K562 (cell line): ENCODE measurements at regions not wholly inside any gene's neighbourhood (a gene's known extent, or its start where the extent isn't known, plus 50 kb on each side); places are given as distances from the start of the nearest gene placed in this dataset.

Experiments
- ATAC-seq: fragments of 200-7000 bp; cut with Tn5 transposase; 3 replicates; pipeline ENCODE4 v1.9.1; 2020; ENCODE audit warnings: moderate library complexity
- BruUV-seq: library from RNA; stranded (reverse); fragments of 400-500 nt; replicated peaks from 2 replicates; lab custom pipeline; 2021; lab: Mats Ljungman, UMichigan
- CTCF ChIA-PET: fragments of 300-600 bp; formaldehyde crosslinking; extraction: SDS; loops from one replicate; lab custom pipeline; 2021; ENCODE audit warnings: low intra/inter-chr PET ratio; lab: Yijun Ruan, JAX
- POLR2A ChIA-PET: fragments of 300-600, 350-650 bp; sonication (Branson Sonifier 250); formaldehyde crosslinking; extraction: SDS; loops from one replicate; lab custom pipeline; 2021; ENCODE audit warnings: antibody characterized with exemption, inconsistent platforms; lab: Yijun Ruan, JAX
- DNase-seq, 4 experiments: peaks; one replicate each; pipeline versions ENCODE4 v3.0.0 to v3.0.0-alpha.2; 2011 to 2018; ENCODE audit warnings: low spot score in 3 of 4, mixed read lengths in 3 of 4; ENCODE audit errors: extremely low read depth in 1 of 4
- FAIRE-seq: peaks from 2 replicates; lab custom pipeline; 2011; peaks lifted over from hg19 to GRCh38; lab: Jason Lieb, UNC
- H2AFZ ChIP-seq: 2 replicates; pipeline ENCODE4 v1.6.0; 2011; ENCODE audit warnings: low read depth, low read length, control low read depth, inconsistent platforms
- H3K27ac ChIP-seq: fragments of 200-600 bp; 3 replicates; pipeline ENCODE4 v1.8.0; 2011; ENCODE audit warnings: low read depth, mild to moderate bottlenecking, control low read depth, inconsistent platforms, low read length, moderate library complexity, mixed read lengths; ENCODE audit errors: extremely low read depth
- H3K27me3 ChIP-seq, 2 experiments: fragments of 300-600 bp in 1 of 2; 2 replicates in 1 of 2; 3 replicates in 1 of 2; pipeline versions ENCODE4 v1.6.0 to v1.8.0; 2011; ENCODE audit warnings: inconsistent platforms in 2 of 2, low read length in 2 of 2, mild to moderate bottlenecking in 1 of 2, mixed read lengths in 1 of 2, moderate library complexity in 1 of 2; ENCODE audit not compliant: control insufficient read depth in 2 of 2, insufficient read depth in 2 of 2
- H3K36me3 ChIP-seq: fragments of 300-600 bp; 3 replicates; pipeline ENCODE4 v1.8.0; 2011; ENCODE audit warnings: mild to moderate bottlenecking, low read length, inconsistent platforms; ENCODE audit not compliant: control insufficient read depth, insufficient read depth
- H3K4me1 ChIP-seq, 2 experiments: fragments of 200-600 bp in 1 of 2; replicated peaks in 1 of 2; 2 replicates in 1 of 2; 3 replicates in 1 of 2; pipeline versions ENCODE4 v1.5.1 to v1.8.0; 2011; ENCODE audit warnings: inconsistent platforms in 2 of 2, low read length in 2 of 2, mild to moderate bottlenecking in 1 of 2, mixed read lengths in 1 of 2, moderate library complexity in 1 of 2; ENCODE audit not compliant: control insufficient read depth in 2 of 2, insufficient read depth in 2 of 2
- H3K4me2 ChIP-seq: 2 replicates; pipeline ENCODE4 v1.6.1; 2011; ENCODE audit warnings: low read length, control low read depth, inconsistent platforms, mixed read lengths; ENCODE audit not compliant: insufficient read depth
- H3K4me3 ChIP-seq: fragments of 200-600 bp; sonication (generic), shearing (Covaris generic); 2 replicates; pipeline ENCODE4 v1.5.1; 2016; ENCODE audit warnings: control low read depth, inconsistent platforms
- H3K79me2 ChIP-seq: fragments of 200-600 bp; 3 replicates; pipeline ENCODE4 v1.8.0; 2011; ENCODE audit warnings: low read length, inconsistent platforms; ENCODE audit not compliant: control insufficient read depth, insufficient read depth
- H3K9ac ChIP-seq, 2 experiments: 2 replicates each; pipeline versions ENCODE4 v1.6.0 to v1.6.1; 2011; ENCODE audit warnings: low read depth in 2 of 2, low read length in 2 of 2, control low read depth in 1 of 2, inconsistent platforms in 1 of 2, mild to moderate bottlenecking in 1 of 2, mixed read lengths in 1 of 2; ENCODE audit not compliant: insufficient read depth in 1 of 2
- H3K9me1 ChIP-seq: one replicate; pipeline ENCODE4 v1.6.0; 2011; ENCODE audit warnings: inconsistent platforms, mild to moderate bottlenecking, low read length, moderate library complexity; ENCODE audit not compliant: control insufficient read depth, insufficient read depth
- H3K9me3 ChIP-seq: replicated peaks from 2 replicates; pipeline ENCODE4 v1.5.1; 2011; ENCODE audit warnings: low read depth, low read length, inconsistent platforms; ENCODE audit not compliant: control insufficient read depth, insufficient read depth
- H4K20me1 ChIP-seq: replicated peaks from 2 replicates; pipeline ENCODE4 v1.6.1; 2011; ENCODE audit warnings: low read length, inconsistent platforms, mixed read lengths; ENCODE audit not compliant: control insufficient read depth, insufficient read depth
- ASH1L ChIP-seq: fragments of 450-650 bp; IDR thresholded peaks from 2 replicates; pipeline ENCODE4 v1.6.1; 2018; ENCODE audit warnings: borderline replicate concordance, mild to moderate bottlenecking, low read depth; ENCODE audit not compliant: partially characterized antibody
- ESRRB ChIP-seq: fragments of 250-450 bp; sonication (Bioruptor Pico); IDR thresholded peaks from 2 replicates; pipeline ENCODE4 v1.5.0; 2020; ENCODE audit warnings: mild to moderate bottlenecking, moderate library complexity, borderline replicate concordance
- GTF2E2 ChIP-seq: fragments of 200-800 bp; sonication (Bioruptor generic); IDR thresholded peaks from 2 replicates; pipeline ENCODE4 v1.6.1; 2016; ENCODE audit warnings: missing genetic modification characterization, missing compliant biosample characterization
- PCBP2 ChIP-seq: fragments of 200-400 bp; formaldehyde crosslinking; IDR thresholded peaks from 2 replicates; pipeline ENCODE4 v1.6.1; 2018; ENCODE audit warnings: low read length, low read depth, mild to moderate bottlenecking, moderate library complexity; ENCODE audit not compliant: poor library complexity, severe bottlenecking
- ZBTB8A ChIP-seq: fragments of 450-650 bp; IDR thresholded peaks from 2 replicates; pipeline ENCODE4 v1.6.1; 2018; ENCODE audit warnings: mild to moderate bottlenecking, moderate library complexity; ENCODE audit not compliant: partially characterized antibody
- ZNF124 ChIP-seq: sonication (generic); formaldehyde crosslinking; IDR thresholded peaks from 2 replicates; pipeline ENCODE4 v1.8.1; 2022; ENCODE audit warnings: missing genetic modification reagents
- WGBS: fragments of 100-300 bp; shearing (Covaris generic); methylation state at CpG from one replicate; pipeline ENCODE4 v1.1.6; 2016; ENCODE audit warnings: low coverage, mixed read lengths; ENCODE audit not compliant: insufficient coverage; ENCODE audit errors: missing lambda C conversion rate; 5-methylcytosine and 5-hydroxymethylcytosine counted together
- in situ Hi-C: fragments of 300-500 bp; cut with MboI; formaldehyde crosslinking; loops from 4 replicates; pipeline ENCODE4 v1.15.0; 2018; ENCODE audit warnings: inconsistent platforms, mixed read lengths
- intact Hi-C: fragments of 100-400 bp; cut with micrococcal nuclease; formaldehyde crosslinking; loops from 2 replicates; pipeline ENCODE4 v1.14.2; 2022
- TF ChIP-seq, protein P1 (sequence below): fragments of 250-450 bp; sonication (Bioruptor Pico); IDR thresholded peaks from 2 replicates; pipeline ENCODE4 v1.6.1; 2021; ENCODE audit warnings: mild to moderate bottlenecking

DNA sequence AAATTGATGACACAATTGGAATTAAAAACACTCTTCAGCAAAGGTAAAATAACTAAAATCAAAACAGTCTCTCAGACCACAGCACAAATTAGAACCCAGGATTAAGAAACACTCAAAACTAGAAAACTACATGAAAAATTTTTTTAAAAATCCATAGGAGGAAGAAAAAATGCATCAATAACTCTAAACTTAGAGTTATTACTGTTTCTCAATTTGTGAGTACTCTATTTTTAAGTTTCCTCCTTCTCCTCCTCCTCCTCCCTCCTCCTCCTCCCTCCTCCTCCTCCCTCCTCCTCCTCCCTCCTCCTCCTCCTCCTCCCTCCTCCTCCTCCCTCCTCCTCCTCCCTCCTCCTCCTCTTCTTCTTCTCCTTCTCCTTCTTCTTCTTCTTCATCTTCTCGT, 1395.7 kb downstream of the STIM2 start:
- ATAC-seq: no peak
- no peak overlapping the region for H3K9ac ChIP-seq
- POLR2A ChIA-PET: no interaction called here

DNA sequence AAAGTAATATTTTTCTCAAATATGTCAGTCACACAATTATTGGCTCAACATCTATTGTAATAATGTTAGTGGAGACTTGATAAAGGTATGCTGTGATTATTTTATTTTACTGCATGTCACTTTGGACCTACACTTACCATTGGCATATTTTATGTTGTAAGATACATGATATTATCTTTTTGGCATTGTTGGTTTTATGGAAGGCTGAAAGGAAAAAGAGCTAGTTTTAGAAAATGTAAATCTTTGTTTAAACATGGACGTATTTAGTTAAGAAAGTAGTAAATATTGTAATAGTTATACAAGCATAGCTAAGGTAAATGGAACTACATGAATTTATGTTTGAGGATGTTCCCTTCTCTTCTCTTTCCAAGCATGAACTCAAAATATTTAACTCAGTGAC, 1399.3 kb downstream of the STIM2 start:
- POLR2A ChIA-PET: no interaction called here
- in situ Hi-C loops: no loop called here
- no TSS peak for BruUV-seq

More for the DNA sequence above, 1395.7 kb downstream of the STIM2 start:
- Histone ChIP-seq H3K79me2 (no peaks in the 10 kb centered on the region), H3K9me1 (no peaks in the 10 kb centered on the region), H3K4me2 (no peak overlapping the region), H2AFZ (no peak overlapping the region), H3K27me3 (no peaks in the 10 kb centered on the region), H3K9me3 (no peaks in the 10 kb centered on the region), H3K36me3 (no peaks in the 10 kb centered on the region), H3K4me1 (no peaks in the 10 kb centered on the region), H4K20me1 (no peaks in the 10 kb centered on the region), H3K4me3 (no peak overlapping the region), H3K27ac (no peak overlapping the region)
- intact Hi-C loops: no loop called here
- no CpG with 5 or more reads among the region's 1 CpG for whole genome bisulfite sequencing
- CTCF ChIA-PET: no interaction called here
- TF ChIP-seq PCBP2 (peak; percentile 84), ASH1L (no peak)
- no TSS peak for BruUV-seq
- no peak for FAIRE-seq
- DNase-seq: no peak
- in situ Hi-C loops: no loop called here

More for the DNA sequence above, 1399.3 kb downstream of the STIM2 start:
- ATAC-seq (no peak), DNase-seq (no peak), FAIRE-seq (no peak)
- Histone ChIP-seq H3K4me3 (no peak overlapping the region), H3K4me1 (no peaks in the 10 kb centered on the region), H3K27me3 (no peaks in the 10 kb centered on the region), H3K27ac (no peak overlapping the region), H3K36me3 (no peaks in the 10 kb centered on the region), H3K4me2 (no peak overlapping the region), H3K9me1 (no peaks in the 10 kb centered on the region), H4K20me1 (no peaks in the 10 kb centered on the region), H3K9ac (no peak overlapping the region), H2AFZ (no peak overlapping the region), H3K9me3 (no peaks in the 10 kb centered on the region; the same call in 1 of the 2 replicates), H3K79me2 (no peaks in the 10 kb centered on the region)
- intact Hi-C loops: no loop called here
- 0% methylated on average over 1 of the region's 1 CpG for WGBS
- TF ChIP-seq, protein P1, sequence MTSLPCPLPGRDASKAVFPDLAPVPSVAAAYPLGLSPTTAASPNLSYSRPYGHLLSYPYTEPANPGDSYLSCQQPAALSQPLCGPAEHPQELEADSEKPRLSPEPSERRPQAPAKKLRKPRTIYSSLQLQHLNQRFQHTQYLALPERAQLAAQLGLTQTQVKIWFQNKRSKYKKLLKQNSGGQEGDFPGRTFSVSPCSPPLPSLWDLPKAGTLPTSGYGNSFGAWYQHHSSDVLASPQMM: no peak
- TF ChIP-seq GTF2E2 (no peak), ZNF124 (CRISPR knock-in tag) (no peak), ZBTB8A (no peak), ESRRB (no peak)
- CTCF ChIA-PET: no interaction called here
